ENCODE measurements at regions not wholly inside any gene's neighbourhood (a gene's known extent, or its start where the extent isn't known, plus 50 kb on each side); places are given as distances from the start of the nearest gene placed in this dataset.

DNA sequence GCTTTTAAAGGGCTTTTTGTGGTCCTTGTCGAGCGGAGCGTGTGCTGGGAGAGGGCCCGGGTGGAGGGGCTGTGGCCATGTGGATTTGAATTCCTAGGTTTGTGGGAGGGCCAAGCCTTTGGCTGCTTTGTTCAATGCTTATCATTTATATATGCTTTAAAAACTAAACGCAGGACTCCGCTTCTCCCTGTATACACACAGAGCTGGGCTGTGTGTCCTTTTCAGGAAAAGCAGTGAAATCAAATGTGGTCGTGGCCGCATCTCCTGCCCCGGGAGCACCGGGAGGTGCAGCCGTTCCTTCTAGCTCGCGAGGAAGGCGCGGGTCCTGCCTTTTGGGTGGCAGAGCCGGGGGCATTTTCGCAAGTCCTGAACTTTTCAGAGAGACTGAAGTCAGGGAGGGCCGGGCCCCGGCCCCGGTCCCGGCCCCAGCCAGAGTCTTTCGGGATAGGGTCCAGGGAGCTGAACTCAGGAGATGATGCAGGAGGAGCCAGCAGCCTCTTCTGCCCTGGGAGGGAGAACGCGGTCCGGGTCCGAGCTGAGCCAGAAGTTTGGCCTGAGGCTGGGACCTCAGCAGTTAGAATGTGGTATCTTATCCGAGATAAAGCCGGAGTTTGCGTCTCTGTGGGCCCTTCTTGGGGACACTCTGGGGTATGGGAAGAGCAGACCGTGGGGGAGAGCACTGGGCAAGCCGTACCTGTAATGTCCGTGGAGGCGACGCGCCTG is 158.8 kb downstream of the C9orf152 start:
- 2 to 4% methylated on average over 35 of the region's 35 CpGs for WGBS, 2 donors
- TF ChIP-seq, protein P1, sequence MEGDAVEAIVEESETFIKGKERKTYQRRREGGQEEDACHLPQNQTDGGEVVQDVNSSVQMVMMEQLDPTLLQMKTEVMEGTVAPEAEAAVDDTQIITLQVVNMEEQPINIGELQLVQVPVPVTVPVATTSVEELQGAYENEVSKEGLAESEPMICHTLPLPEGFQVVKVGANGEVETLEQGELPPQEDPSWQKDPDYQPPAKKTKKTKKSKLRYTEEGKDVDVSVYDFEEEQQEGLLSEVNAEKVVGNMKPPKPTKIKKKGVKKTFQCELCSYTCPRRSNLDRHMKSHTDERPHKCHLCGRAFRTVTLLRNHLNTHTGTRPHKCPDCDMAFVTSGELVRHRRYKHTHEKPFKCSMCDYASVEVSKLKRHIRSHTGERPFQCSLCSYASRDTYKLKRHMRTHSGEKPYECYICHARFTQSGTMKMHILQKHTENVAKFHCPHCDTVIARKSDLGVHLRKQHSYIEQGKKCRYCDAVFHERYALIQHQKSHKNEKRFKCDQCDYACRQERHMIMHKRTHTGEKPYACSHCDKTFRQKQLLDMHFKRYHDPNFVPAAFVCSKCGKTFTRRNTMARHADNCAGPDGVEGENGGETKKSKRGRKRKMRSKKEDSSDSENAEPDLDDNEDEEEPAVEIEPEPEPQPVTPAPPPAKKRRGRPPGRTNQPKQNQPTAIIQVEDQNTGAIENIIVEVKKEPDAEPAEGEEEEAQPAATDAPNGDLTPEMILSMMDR (IDR thresholded peaks at IDR 0.05; ENCODE audit: control extremely low read depth, extremely low read depth), result no peak
- peaks cover 0 to 4% (median 0%) of the 10 kb centered on the region in 4 donors for H3K9me3 ChIP-seq (ENCODE audit: control insufficient read depth in 4 of 4, insufficient read depth in 3 of 4, low read length in 3 of 4)
- no peaks in the 10 kb centered on the region for H3K27me3 ChIP-seq (ENCODE audit: control insufficient read depth in 3 of 3, insufficient read depth in 3 of 3, low read length in 2 of 3)
- H3K4me1 ChIP-seq (ENCODE audit: control insufficient read depth in 5 of 5, insufficient read depth in 5 of 5, low read length in 5 of 5), result peaks cover 4 to 29% (median 7%) of the 10 kb centered on the region in 5 donors
- peak overlapping the region; percentile 91 to 100 for H3K27ac ChIP-seq (ENCODE audit: low read depth in 1 of 2, low read length in 1 of 2)
- peaks cover 0 to 2% (median 0%) of the 10 kb centered on the region in 4 donors for H3K36me3 ChIP-seq (ENCODE audit: control insufficient read depth in 4 of 4, insufficient read depth in 4 of 4, low read length in 4 of 4)
- H3K9ac ChIP-seq (ENCODE audit: insufficient read depth in 1 of 2, low read length in 2 of 2), result peak overlapping the region in 1 of 2 donors; percentile 49
- H3K4me3 ChIP-seq, result peak overlapping the region; percentile 88
- DNase-seq (peak; percentile 56 to 72 (median 71)), ATAC-seq (ENCODE audit: insufficient read depth, low FRiP score) (peak; percentile 20)

DNA sequence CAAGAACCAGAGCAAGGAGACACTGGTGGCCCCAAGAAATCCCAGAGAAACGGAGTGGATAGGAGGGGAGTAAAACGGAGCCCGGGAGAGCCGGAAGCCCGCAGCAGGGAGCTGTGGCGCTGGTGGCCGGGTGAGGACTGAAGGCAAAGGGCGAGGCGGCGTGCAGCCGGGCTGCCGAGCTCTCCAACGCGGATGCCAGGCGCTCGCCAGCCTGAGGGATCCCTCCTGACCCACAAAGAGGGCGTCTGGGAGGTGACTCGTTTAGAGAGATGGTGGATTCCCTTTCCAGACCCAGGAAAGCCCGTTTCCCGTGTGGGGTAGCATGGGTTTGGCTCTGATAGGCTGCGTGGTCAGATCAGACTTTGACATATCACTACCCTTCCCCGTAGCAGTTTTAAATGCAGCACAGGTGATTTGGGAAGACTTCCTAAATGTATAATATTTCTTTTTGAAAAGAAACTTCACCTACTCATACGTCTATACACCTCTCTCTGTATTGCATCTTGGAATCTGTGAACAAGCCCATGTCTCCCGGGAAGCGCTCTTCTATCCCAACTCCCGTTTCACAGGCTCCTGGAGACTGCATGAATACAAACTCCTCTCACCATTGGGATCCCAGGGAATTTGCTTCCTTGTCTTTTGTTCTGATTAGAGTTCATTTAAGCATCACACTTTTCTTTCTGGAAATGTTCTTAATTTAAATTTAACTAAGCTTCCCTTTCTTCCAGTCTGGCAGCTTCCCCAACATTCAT is 158.1 kb downstream of the C9orf152 start:
- Histone ChIP-seq H3K4me3 (peak overlapping the region; percentile 88), H3K9ac (ENCODE audit: insufficient read depth in 1 of 2, low read length in 2 of 2) (no peak overlapping the region), H3K9me3 (ENCODE audit: control insufficient read depth in 4 of 4, insufficient read depth in 3 of 4, low read length in 3 of 4) (peaks cover 0 to 4% (median 0%) of the 10 kb centered on the region in 4 donors), H3K36me3 (ENCODE audit: control insufficient read depth in 4 of 4, insufficient read depth in 4 of 4, low read length in 4 of 4) (peaks cover 0 to 2% (median 0%) of the 10 kb centered on the region in 4 donors), H3K4me1 (ENCODE audit: control insufficient read depth in 5 of 5, insufficient read depth in 5 of 5, low read length in 5 of 5) (peaks cover 4 to 29% (median 8%) of the 10 kb centered on the region in 5 donors), H3K27me3 (ENCODE audit: control insufficient read depth in 3 of 3, insufficient read depth in 3 of 3, low read length in 2 of 3) (no peaks in the 10 kb centered on the region), H3K27ac (ENCODE audit: low read depth in 1 of 2, low read length in 1 of 2) (peak overlapping the region; percentile 91 to 100)
- TF ChIP-seq, protein P1 (IDR thresholded peaks at IDR 0.05; ENCODE audit: control extremely low read depth, extremely low read depth), result no peak
- peak; percentile 13 for ATAC-seq (ENCODE audit: insufficient read depth, low FRiP score)
- DNase-seq, result peak; percentile 43 to 47 (median 47)
- WGBS, 2 donors, result 11 to 15% methylated on average over 26 of the region's 26 CpGs

DNA sequence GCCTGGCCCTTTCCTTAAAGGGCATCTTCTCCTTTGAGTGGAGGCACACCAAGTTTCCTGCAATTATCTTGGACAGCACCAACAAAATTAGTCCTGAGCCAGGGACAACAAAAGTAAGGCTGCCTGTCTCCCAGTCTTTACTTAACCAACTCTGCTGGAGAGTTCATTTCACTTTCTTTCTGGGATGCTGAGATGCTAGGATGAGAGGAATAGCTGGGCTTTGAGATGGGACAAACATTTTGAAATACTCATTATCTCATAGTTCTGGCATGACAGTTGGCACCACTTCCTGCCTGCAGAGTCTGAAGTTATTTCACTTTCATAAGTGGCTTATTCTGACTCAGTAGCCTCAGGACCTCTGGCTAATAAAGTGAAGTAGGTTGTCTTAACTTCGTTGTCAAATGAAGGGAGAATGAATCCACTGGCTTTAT is 157.0 kb downstream of the C9orf152 start:
- Histone ChIP-seq H3K27me3 (ENCODE audit: control insufficient read depth in 3 of 3, insufficient read depth in 3 of 3, low read length in 2 of 3) (no peaks in the 10 kb centered on the region), H3K9me3 (ENCODE audit: control insufficient read depth in 4 of 4, insufficient read depth in 3 of 4, low read length in 3 of 4) (peaks cover 0 to 4% (median 0%) of the 10 kb centered on the region in 4 donors), H3K4me1 (ENCODE audit: control insufficient read depth in 5 of 5, insufficient read depth in 5 of 5, low read length in 5 of 5) (peaks cover 4 to 29% (median 14%) of the 10 kb centered on the region in 5 donors), H3K4me3 (no peak overlapping the region), H3K9ac (ENCODE audit: insufficient read depth in 1 of 2, low read length in 2 of 2) (no peak overlapping the region), H3K36me3 (ENCODE audit: control insufficient read depth in 4 of 4, insufficient read depth in 4 of 4, low read length in 4 of 4) (peaks cover 0 to 2% (median 0%) of the 10 kb centered on the region in 4 donors), H3K27ac (ENCODE audit: low read depth in 1 of 2, low read length in 1 of 2) (peak overlapping the region in 1 of 2 donors; percentile 100)
- WGBS, 2 donors, result 15 to 24% methylated on average over 1 of the region's 1 CpG
- TF ChIP-seq, protein P1 (IDR thresholded peaks at IDR 0.05; ENCODE audit: control extremely low read depth, extremely low read depth), result no peak
- ATAC-seq (ENCODE audit: insufficient read depth, low FRiP score) (no peak), DNase-seq (peak in 2 of 3 donors; percentile 37 to 50)

Data from lung (tissue), 11 donors.